B cell (primary cell): ENCODE measurements at regions not wholly inside any gene's neighbourhood (a gene's known extent, or its start where the extent isn't known, plus 50 kb on each side); places are given as distances from the start of the nearest gene placed in this dataset.

Experiments used
- ATAC-seq: fragments of 200-7000 bp; cut with Tn5 transposase; one replicate; pipeline ENCODE4 v1.10.0; 2021; ENCODE audit warnings: low read depth, mild to moderate bottlenecking, moderate number of reproducible peaks, moderate library complexity
- CTCF ChIA-PET: fragments of 350-600 bp; sonication (Branson Sonifier 250); formaldehyde crosslinking; loops from one replicate; lab custom pipeline; 2021; ENCODE audit warnings: antibody characterized with exemption, inconsistent platforms; lab: Charles Lee
- POLR2A ChIA-PET: fragments of 350-600 bp; sonication (Branson Sonifier 250); formaldehyde crosslinking; loops from one replicate; lab custom pipeline; 2021; ENCODE audit warnings: antibody characterized with exemption; lab: Charles Lee
- DNase-seq: peaks from one replicate; pipeline ENCODE4 v3.0.0; 2013
- H2AFZ ChIP-seq: 2 replicates; pipeline ENCODE4 v1.6.1; 2012; ENCODE audit warnings: mild to moderate bottlenecking, low read depth, low read length; ENCODE audit not compliant: insufficient read depth, poor library complexity, severe bottlenecking
- H3K27ac ChIP-seq, 2 donors: 1 replicate in 1 of 2; 2 replicates in 1 of 2; pipeline ENCODE4 v1.5.1; 2012 to 2013; ENCODE audit warnings: low read length in 2 of 2, mild to moderate bottlenecking in 2 of 2, moderate library complexity in 1 of 2
- H3K27me3 ChIP-seq, 4 experiments: fragments of 200-600 bp in 1 of 4; sonication (generic) in 1 of 4; replicated peaks in 1 of 4; 1 replicate in 2 of 4; 2 replicates in 2 of 4; pipeline versions ENCODE4 v1.6.1 to v1.7.0; 2013 to 2016; ENCODE audit warnings: low read length in 3 of 4, mild to moderate bottlenecking in 2 of 4, mixed read lengths in 1 of 4, moderate library complexity in 1 of 4; ENCODE audit not compliant: insufficient read depth in 4 of 4, control insufficient read depth in 3 of 4; ENCODE audit errors: control extremely low read depth in 1 of 4
- H3K36me3 ChIP-seq, 2 experiments: replicated peaks in 1 of 2; 1 replicate in 1 of 2; 2 replicates in 1 of 2; pipeline versions ENCODE4 v1.6.1 to v1.7.1; 2013; ENCODE audit warnings: low read length in 1 of 2; ENCODE audit not compliant: insufficient read depth in 2 of 2, control insufficient read depth in 1 of 2; ENCODE audit errors: control extremely low read depth in 1 of 2, extremely low read depth in 1 of 2
- H3K4me1 ChIP-seq, 2 donors: fragments of 200-600 bp in 1 of 2; sonication (generic) in 1 of 2; 1 replicate in 1 of 2; 2 replicates in 1 of 2; pipeline versions ENCODE4 v1.5.1 to v1.6.1; 2013 to 2017; ENCODE audit warnings: low read length in 2 of 2; ENCODE audit not compliant: control insufficient read depth in 2 of 2, insufficient read depth in 2 of 2
- H3K4me2 ChIP-seq: replicated peaks from 2 replicates; pipeline ENCODE3; 2012; ENCODE audit warnings: mild to moderate bottlenecking, low read depth, low read length; ENCODE audit not compliant: poor library complexity, severe bottlenecking
- H3K4me3 ChIP-seq, 5 experiments: fragments of 200-600 bp in 1 of 5; sonication (generic) in 1 of 5; 1 replicate in 3 of 5; 2 replicates in 2 of 5; pipeline versions ENCODE4 v1.5.1 to v1.7.0; 2011 to 2016; ENCODE audit warnings: low read length in 4 of 5, mild to moderate bottlenecking in 4 of 5, low read depth in 2 of 5, control low read depth in 1 of 5, moderate library complexity in 1 of 5; ENCODE audit not compliant: insufficient read depth in 1 of 5; ENCODE audit errors: control extremely low read depth in 1 of 5, extremely low read depth in 1 of 5
- H3K79me2 ChIP-seq: fragments of 200-600 bp; sonication (generic); one replicate; pipeline ENCODE4 v1.6.0; 2016; ENCODE audit warnings: low read length; ENCODE audit not compliant: control insufficient read depth, insufficient read depth
- H3K9ac ChIP-seq: fragments of 200-600 bp; sonication (generic); 2 replicates; pipeline ENCODE4 v1.6.1; 2017; ENCODE audit warnings: mild to moderate bottlenecking, low read length, moderate library complexity
- H3K9me3 ChIP-seq, 3 donors: one replicate each; pipeline versions ENCODE4 v1.6.1 to v1.7.1; 2013; ENCODE audit warnings: low read length in 2 of 3; ENCODE audit not compliant: control insufficient read depth in 2 of 3, insufficient read depth in 1 of 3; ENCODE audit errors: control extremely low read depth in 1 of 3
- H4K20me1 ChIP-seq: 2 replicates; pipeline ENCODE4 v1.6.0; 2012; ENCODE audit warnings: mild to moderate bottlenecking, low read length; ENCODE audit not compliant: insufficient read depth, control insufficient read depth, poor library complexity, severe bottlenecking
- H3K27ac Mint-ChIP-seq: one replicate; pipeline ENCODE4 v1.8.0; 2021; ENCODE audit warnings: mixed read lengths
- H3K27me3 Mint-ChIP-seq: one replicate; pipeline ENCODE4 v1.8.0; 2021; ENCODE audit warnings: mixed read lengths
- H3K4me1 Mint-ChIP-seq: one replicate; pipeline ENCODE4 v1.8.0; 2021; ENCODE audit warnings: mixed read lengths
- H3K4me3 Mint-ChIP-seq: one replicate; pipeline ENCODE4 v1.8.0; 2021; ENCODE audit warnings: mixed read lengths
- H3K9me3 Mint-ChIP-seq: one replicate; pipeline ENCODE4 v1.8.0; 2022; ENCODE audit warnings: mixed read lengths; ENCODE audit not compliant: insufficient read depth
- CTCF ChIP-seq: fragments of 200-600 bp; IDR thresholded peaks from one replicate; pipeline ENCODE4 v1.8.0; 2022; ENCODE audit warnings: antibody characterized with exemption, mild to moderate bottlenecking
- EZH2 ChIP-seq: IDR thresholded peaks from 2 replicates; pipeline ENCODE4 v1.6.1; 2012; ENCODE audit warnings: borderline replicate concordance, low read depth, mild to moderate bottlenecking, moderate library complexity, low read length; ENCODE audit not compliant: insufficient read depth, poor library complexity, severe bottlenecking
- WGBS: methylation state at CpG from one replicate; pipeline ENCODE4 v1.1.5; 2013; ENCODE audit warnings: missing lambda C conversion rate; ENCODE audit not compliant: insufficient coverage; 5-methylcytosine and 5-hydroxymethylcytosine counted together
- intact Hi-C: fragments of 100-400 bp; cut with micrococcal nuclease; formaldehyde crosslinking; loops from one replicate; pipeline ENCODE4 v1.10.0; 2022

GRCh38 chr6:875012-875411 lies 182.1 kb upstream of the EXOC2 start:
- H3K27ac ChIP-seq, result no peak overlapping the region

GRCh38 chr6:872570-873125 lies 179.7 kb upstream of the EXOC2 start:
- H3K4me3 Mint-ChIP-seq, result no peak overlapping the region
- TF ChIP-seq EZH2 (no peak), CTCF (no peak)
- Histone ChIP-seq H3K4me1 (no peaks in the 10 kb centered on the region), H3K9ac (no peak overlapping the region), H3K27me3 (no peaks in the 10 kb centered on the region), H3K4me2 (no peak overlapping the region), H3K27ac (no peak overlapping the region), H2AFZ (no peak overlapping the region), H3K4me3 (no peak overlapping the region), H4K20me1 (no peaks in the 10 kb centered on the region), H3K79me2 (no peaks in the 10 kb centered on the region), H3K36me3 (no peaks in the 10 kb centered on the region), H3K9me3 (peaks cover 0 to 8% (median 2%) of the 10 kb centered on the region in 3 donors)
- no peak overlapping the region for H3K27ac Mint-ChIP-seq
- no peaks in the 10 kb centered on the region for H3K4me1 Mint-ChIP-seq
- intact Hi-C loops, result no loop called here
- 97% methylated on average over 6 of the region's 10 CpGs for WGBS
- no peaks in the 10 kb centered on the region for H3K9me3 Mint-ChIP-seq
- H3K27me3 Mint-ChIP-seq, result peaks cover 26% of the 10 kb centered on the region
- DNase-seq (no peak), ATAC-seq (no peak)
- POLR2A ChIA-PET, result no interaction called here
- CTCF ChIA-PET, result no interaction called here

More at GRCh38 chr6:875012-875411, 182.1 kb upstream of the EXOC2 start:
- Histone ChIP-seq H2AFZ (no peak overlapping the region), H3K4me3 (no peak overlapping the region), H3K36me3 (no peaks in the 10 kb centered on the region), H3K9me3 (peaks cover 0 to 2% (median 2%) of the 10 kb centered on the region in 3 donors), H3K27me3 (no peaks in the 10 kb centered on the region), H3K4me2 (no peak overlapping the region), H3K79me2 (no peaks in the 10 kb centered on the region), H3K4me1 (no peaks in the 10 kb centered on the region), H4K20me1 (no peaks in the 10 kb centered on the region), H3K9ac (no peak overlapping the region)
- Mint-ChIP-seq H3K27me3 (peaks cover 39% of the 10 kb centered on the region), H3K4me3 (no peak overlapping the region), H3K27ac (no peak overlapping the region), H3K9me3 (no peaks in the 10 kb centered on the region), H3K4me1 (no peaks in the 10 kb centered on the region)
- DNase-seq, result no peak
- ChIA-PET POLR2A (no interaction called here), CTCF (no interaction called here)
- TF ChIP-seq EZH2, result no peak
- no peak for TF ChIP-seq CTCF
- 63% methylated on average over 7 of the region's 8 CpGs for WGBS
- intact Hi-C loops, result no loop called here
- no peak for ATAC-seq
